GM19397 (cell line): ENCODE measurements at regions not wholly inside any gene's neighbourhood (a gene's known extent, or its start where the extent isn't known, plus 50 kb on each side); places are given as distances from the start of the nearest gene placed in this dataset.
A peak's percentile ranks its signal among the peaks of the same experiment; 100 is the strongest.

Experiments
- ATAC-seq: cut with Tn5 transposase; IDR thresholded peaks from one replicate; pipeline ENCODE4 v1.9.1; 2021; ENCODE audit warnings: mild to moderate bottlenecking, moderate library complexity; ENCODE audit not compliant: unreplicated experiment

- peak; percentile 71 for ATAC-seq
Measured at GRCh38 chr5:100479079-100479688, 56.0 kb upstream of the FAM174A start.

DNA sequence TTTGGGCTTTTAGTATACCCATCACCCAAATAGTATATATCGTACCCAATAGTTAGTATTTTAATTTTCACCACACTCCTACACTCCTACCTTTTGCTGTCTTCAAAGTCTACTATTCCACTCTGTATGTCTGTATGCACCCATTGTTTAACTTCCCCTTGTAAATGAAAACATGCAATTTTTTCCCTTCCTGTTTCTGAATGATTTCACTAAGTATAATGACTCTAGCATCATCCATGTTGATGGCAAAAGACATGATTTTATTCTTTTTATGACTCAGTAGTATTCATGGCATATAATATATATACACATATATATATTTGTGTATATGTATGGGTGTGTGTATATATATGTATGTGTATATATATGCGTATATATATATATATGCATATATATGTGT is 63.1 kb upstream of the FAM174A start:
- no peak for ATAC-seq

DNA sequence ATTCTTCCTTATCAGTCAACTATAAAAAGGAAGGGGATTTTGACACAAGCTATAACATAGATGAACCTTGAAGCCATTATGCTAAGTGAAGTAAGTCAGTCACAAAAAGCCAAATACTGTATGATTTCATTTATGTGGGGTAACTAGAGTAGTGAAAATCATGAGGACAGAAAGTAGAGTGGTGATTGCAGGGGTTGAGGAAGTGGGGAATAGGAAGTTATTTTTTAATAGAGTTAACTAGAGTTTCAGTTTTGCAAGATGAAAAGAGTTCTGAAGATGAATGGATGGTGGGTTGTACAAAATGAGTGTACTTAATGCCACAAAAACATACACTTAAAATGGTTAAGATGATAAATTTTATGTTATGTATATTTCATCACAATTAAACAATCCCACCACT is 65.4 kb upstream of the FAM174A start:
- peak; percentile 90 for ATAC-seq

- no peak for ATAC-seq
Measured at GRCh38 chr5:100464418-100464817, 70.8 kb upstream of the FAM174A start.

- ATAC-seq, result no peak
Measured at GRCh38 chr5:100456615-100457014, 78.6 kb upstream of the FAM174A start.

GRCh38 chr5:100452126-100452525 is 83.0 kb upstream of the FAM174A start:
- no peak for ATAC-seq

- no peak for ATAC-seq
Measured at GRCh38 chr5:100448111-100448528, 87.1 kb upstream of the FAM174A start.

- ATAC-seq, result no peak
Measured at GRCh38 chr5:100446879-100447430, 88.2 kb upstream of the FAM174A start.

GRCh38 chr5:100444961-100445360 is 90.2 kb upstream of the FAM174A start:
- ATAC-seq, result no peak

- ATAC-seq, result no peak
Measured at GRCh38 chr5:100434815-100435214, 100.4 kb upstream of the FAM174A start.

DNA sequence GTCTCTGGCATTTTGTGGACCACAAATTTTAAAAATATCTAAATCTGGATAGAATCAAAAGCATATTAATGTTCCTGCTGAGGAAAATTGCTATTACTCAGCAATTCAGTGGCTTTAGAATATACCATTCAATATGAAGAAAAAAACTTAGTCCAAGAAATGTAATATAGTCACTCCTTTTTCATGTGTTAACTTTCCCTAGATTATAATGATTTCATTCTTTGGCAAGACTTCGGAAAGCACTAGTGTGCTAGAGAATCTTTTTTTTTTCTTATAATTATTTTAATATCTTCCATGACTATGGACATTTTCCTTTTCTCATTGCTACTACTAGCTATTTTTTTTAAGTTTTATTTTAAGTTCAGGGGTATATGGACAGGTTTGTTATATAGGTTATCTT is 102.4 kb upstream of the FAM174A start:
- ATAC-seq, result no peak

- ATAC-seq, result peak; percentile 69
Measured at GRCh38 chr5:100430268-100431195, 104.6 kb upstream of the FAM174A start.

GRCh38 chr5:100424787-100425186 is 110.4 kb upstream of the FAM174A start:
- no peak for ATAC-seq

GRCh38 chr5:100424017-100424416 is 111.2 kb upstream of the FAM174A start:
- no peak for ATAC-seq

DNA sequence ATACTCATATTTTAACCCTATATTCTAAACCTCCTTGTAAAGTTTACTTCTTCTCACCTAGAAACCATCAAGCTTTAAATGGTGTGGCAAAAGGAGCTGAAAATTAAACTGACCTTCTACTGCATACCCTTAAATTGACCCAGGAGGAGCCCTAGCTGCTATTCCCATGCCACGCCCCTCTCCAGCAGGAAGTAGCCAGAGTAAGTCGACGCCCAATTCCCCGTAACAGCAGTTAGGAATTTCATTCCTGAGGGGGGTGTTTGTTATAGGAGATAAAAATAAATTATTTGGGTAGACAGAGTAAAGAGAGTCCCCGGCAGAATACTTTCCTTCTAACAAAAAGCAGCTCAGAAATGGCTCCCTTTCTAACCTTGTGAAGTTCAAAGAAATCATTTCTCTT is 111.8 kb upstream of the FAM174A start:
- no peak for ATAC-seq

GRCh38 chr5:100421360-100421759 is 113.8 kb upstream of the FAM174A start:
- ATAC-seq, result no peak

DNA sequence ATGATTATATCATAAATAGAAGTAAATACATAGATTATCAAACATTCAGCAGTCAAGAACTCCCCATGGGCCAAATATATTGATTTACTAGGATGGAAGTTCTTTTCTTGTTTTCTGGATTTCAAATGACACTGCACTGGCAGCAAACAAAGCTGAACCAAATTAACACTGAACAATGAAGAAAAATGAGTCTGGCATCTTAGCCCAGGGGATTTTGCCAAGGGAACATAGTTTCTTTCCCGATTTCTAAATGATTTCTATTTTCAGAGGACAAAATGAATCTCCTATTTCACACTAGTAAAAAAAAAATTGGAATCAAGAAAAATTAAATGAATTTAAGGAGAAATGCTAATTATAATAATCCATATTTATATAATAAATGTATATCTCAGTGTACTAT is 116.9 kb upstream of the FAM174A start:
- ATAC-seq, result no peak

DNA sequence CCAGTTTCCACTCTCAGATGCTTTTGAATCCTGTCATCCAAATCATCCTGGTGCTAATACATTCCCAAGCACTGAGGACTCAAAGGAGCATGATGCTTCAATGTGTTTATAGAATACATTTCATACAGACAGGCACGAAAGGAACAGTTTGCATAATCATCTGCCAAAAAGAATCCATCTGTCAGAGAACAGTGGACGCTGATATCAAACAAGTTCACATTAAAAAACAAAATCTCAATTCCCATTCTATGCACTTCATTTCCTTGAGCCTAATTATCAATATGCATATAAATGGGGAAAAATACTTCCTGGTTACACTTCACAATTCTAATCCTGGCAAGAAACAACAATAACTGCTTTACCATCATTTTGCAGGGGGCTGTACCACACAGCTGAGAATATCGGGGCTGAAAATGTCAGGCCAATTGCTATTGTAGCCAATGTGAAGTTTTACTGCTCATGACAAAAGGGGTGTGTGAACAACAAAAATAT is 125.5 kb upstream of the FAM174A start:
- ATAC-seq, result no peak

- no peak for ATAC-seq
Measured at GRCh38 chr5:100407053-100407452, 128.1 kb upstream of the FAM174A start.

- no peak for ATAC-seq
Measured at GRCh38 chr5:100406640-100407039, 128.5 kb upstream of the FAM174A start.

GRCh38 chr5:100402071-100402470 is 133.1 kb upstream of the FAM174A start:
- ATAC-seq, result no peak

DNA sequence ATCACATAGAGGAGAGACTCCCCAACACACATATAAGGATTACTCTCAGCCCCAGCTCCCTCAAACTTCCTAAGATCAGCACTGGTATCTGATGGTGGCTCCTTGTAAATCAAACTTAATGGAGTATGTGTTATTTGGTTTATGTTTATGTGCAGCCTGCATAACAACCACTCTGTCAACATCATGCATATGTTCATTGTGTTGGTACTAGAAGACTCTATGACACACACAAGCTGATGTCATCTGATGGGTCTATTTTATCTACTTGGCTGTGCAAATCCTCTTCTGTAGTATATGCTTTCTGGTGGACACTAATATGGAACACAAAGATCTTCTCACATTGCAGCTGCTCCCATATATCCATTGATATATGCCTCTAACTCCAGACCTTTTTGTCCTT is 134.0 kb upstream of the FAM174A start:
- no peak for ATAC-seq
